ENCODE measurements at regions not wholly inside any gene's neighbourhood (a gene's known extent, or its start where the extent isn't known, plus 50 kb on each side); places are given as distances from the start of the nearest gene placed in this dataset.

GRCh38 chr15:48016865-48017264 lies 103.9 kb upstream of the SLC24A5 start:
- TF ChIP-seq, protein P1, sequence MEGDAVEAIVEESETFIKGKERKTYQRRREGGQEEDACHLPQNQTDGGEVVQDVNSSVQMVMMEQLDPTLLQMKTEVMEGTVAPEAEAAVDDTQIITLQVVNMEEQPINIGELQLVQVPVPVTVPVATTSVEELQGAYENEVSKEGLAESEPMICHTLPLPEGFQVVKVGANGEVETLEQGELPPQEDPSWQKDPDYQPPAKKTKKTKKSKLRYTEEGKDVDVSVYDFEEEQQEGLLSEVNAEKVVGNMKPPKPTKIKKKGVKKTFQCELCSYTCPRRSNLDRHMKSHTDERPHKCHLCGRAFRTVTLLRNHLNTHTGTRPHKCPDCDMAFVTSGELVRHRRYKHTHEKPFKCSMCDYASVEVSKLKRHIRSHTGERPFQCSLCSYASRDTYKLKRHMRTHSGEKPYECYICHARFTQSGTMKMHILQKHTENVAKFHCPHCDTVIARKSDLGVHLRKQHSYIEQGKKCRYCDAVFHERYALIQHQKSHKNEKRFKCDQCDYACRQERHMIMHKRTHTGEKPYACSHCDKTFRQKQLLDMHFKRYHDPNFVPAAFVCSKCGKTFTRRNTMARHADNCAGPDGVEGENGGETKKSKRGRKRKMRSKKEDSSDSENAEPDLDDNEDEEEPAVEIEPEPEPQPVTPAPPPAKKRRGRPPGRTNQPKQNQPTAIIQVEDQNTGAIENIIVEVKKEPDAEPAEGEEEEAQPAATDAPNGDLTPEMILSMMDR (IDR thresholded peaks at IDR 0.05) = no peak
- no peak for DNase-seq
- no peaks in the 10 kb centered on the region for H3K36me3 ChIP-seq
- no peaks in the 10 kb centered on the region for H3K9me3 ChIP-seq
- no peak overlapping the region for H3K4me3 ChIP-seq
- intact Hi-C loops (cut with DNase I; ENCODE audit: low total_unique reads) = no loop called here
- H3K27ac ChIP-seq = no peak overlapping the region
- H3K4me1 ChIP-seq = no peaks in the 10 kb centered on the region
- no peaks in the 10 kb centered on the region for H3K27me3 ChIP-seq

DNA sequence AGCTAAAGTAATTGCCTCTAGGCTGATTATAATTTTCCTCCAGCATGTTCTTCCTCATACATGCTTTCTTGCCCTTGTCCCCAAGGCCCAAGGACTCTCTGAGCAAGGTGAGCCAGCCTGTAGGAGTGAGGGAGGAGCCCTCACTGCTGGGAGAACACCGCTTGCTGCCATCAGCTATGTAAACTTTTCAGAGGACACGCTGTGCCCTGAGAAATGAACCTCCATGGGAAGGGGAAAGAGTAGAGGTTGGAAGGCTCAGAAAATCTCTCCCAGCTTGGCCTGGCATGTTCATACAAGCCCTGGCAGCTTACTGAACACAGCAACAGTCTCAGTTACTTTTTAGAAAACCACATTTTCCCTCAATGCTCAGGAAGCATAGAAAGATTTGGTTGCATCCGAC lies 103.0 kb upstream of the SLC24A5 start:
- H3K27me3 ChIP-seq = no peaks in the 10 kb centered on the region
- H3K27ac ChIP-seq = no peak overlapping the region
- TF ChIP-seq, protein P1 (IDR thresholded peaks at IDR 0.05) = no peak
- DNase-seq = no peak
- no peak overlapping the region for H3K4me3 ChIP-seq
- H3K36me3 ChIP-seq = no peaks in the 10 kb centered on the region
- intact Hi-C loops (cut with DNase I; ENCODE audit: low total_unique reads) = no loop called here
- H3K4me1 ChIP-seq = no peaks in the 10 kb centered on the region
- no peaks in the 10 kb centered on the region for H3K9me3 ChIP-seq

DNA sequence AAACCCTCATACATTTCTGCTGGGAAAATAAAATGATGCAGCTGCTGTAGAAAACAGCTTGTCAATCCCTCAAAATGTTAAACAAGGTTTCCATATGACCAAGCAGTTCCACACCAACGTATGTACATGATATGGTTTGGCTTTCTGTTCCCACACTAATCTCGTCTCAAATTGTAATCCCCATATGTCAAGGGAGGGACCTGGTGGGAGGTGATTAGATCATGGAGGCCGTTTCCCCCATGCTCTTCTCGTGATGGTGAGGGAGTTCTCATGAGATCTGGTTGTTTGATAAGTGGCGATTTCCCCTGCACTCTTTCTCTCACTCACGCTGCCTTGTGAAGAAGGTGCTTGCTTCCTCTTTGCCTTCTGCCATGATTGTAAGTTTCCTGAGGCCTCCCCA lies 100.6 kb upstream of the SLC24A5 start:
- TF ChIP-seq, protein P1 (IDR thresholded peaks at IDR 0.05) = no peak
- H3K27ac ChIP-seq = no peak overlapping the region

GRCh38 chr15:48021336-48022086 lies 99.3 kb upstream of the SLC24A5 start:
- no peak for DNase-seq

More for the DNA sequence above, 100.6 kb upstream of the SLC24A5 start:
- intact Hi-C loops (cut with DNase I; ENCODE audit: low total_unique reads) = no loop called here
- H3K4me3 ChIP-seq = no peak overlapping the region
- H3K9me3 ChIP-seq = no peaks in the 10 kb centered on the region
- no peaks in the 10 kb centered on the region for H3K27me3 ChIP-seq
- no peaks in the 10 kb centered on the region for H3K36me3 ChIP-seq
- no peak for DNase-seq
- no peaks in the 10 kb centered on the region for H3K4me1 ChIP-seq

GRCh38 chr15:48025118-48025517 lies 95.7 kb upstream of the SLC24A5 start:
- Histone ChIP-seq H3K4me3 (no peak overlapping the region), H3K27ac (no peak overlapping the region), H3K4me1 (no peaks in the 10 kb centered on the region), H3K9me3 (no peaks in the 10 kb centered on the region), H3K36me3 (no peaks in the 10 kb centered on the region), H3K27me3 (no peaks in the 10 kb centered on the region)
- TF ChIP-seq, protein P1 (IDR thresholded peaks at IDR 0.05) = no peak
- intact Hi-C loops (cut with DNase I; ENCODE audit: low total_unique reads) = no loop called here
- no peak for DNase-seq

More at GRCh38 chr15:48021336-48022086, 99.3 kb upstream of the SLC24A5 start:
- intact Hi-C loops (cut with DNase I; ENCODE audit: low total_unique reads) = no loop called here
- Histone ChIP-seq H3K4me1 (no peaks in the 10 kb centered on the region), H3K4me3 (no peak overlapping the region), H3K27ac (no peak overlapping the region), H3K27me3 (no peaks in the 10 kb centered on the region), H3K9me3 (no peaks in the 10 kb centered on the region), H3K36me3 (no peaks in the 10 kb centered on the region)
- TF ChIP-seq, protein P1 (IDR thresholded peaks at IDR 0.05) = no peak
